Progenitor cell of endocrine pancreas (in vitro differentiated cells): ENCODE measurements at regions not wholly inside any gene's neighbourhood (a gene's known extent, or its start where the extent isn't known, plus 50 kb on each side); places are given as distances from the start of the nearest gene placed in this dataset.
"Not testable (repeated sequence)": the region's sequence is repeated elsewhere in the genome, so short reads cannot be mapped to it uniquely, and the experiment has no call there.

ENCODE experiments used
- DNase-seq: peaks from one replicate; pipeline ENCODE4 v3.0.0; 2021; ENCODE audit warnings: low spot score; ENCODE audit not compliant: unreplicated experiment
- H3K27ac Mint-ChIP-seq: 2 replicates; pipeline ENCODE4 v1.8.0; 2021; ENCODE audit warnings: mild to moderate bottlenecking, moderate library complexity, mixed read lengths
- H3K27me3 Mint-ChIP-seq: 2 replicates; pipeline ENCODE4 v1.8.0; 2021; ENCODE audit warnings: mixed read lengths
- H3K36me3 Mint-ChIP-seq: 2 replicates; pipeline ENCODE4 v1.8.0; 2022; ENCODE audit warnings: mixed read lengths; ENCODE audit not compliant: insufficient read depth
- H3K4me1 Mint-ChIP-seq: 2 replicates; pipeline ENCODE4 v1.8.0; 2021; ENCODE audit warnings: low read depth, mixed read lengths
- H3K4me3 Mint-ChIP-seq: 2 replicates; pipeline ENCODE4 v1.8.0; 2021; ENCODE audit warnings: low read depth, mild to moderate bottlenecking, moderate library complexity, mixed read lengths
- H3K9me3 Mint-ChIP-seq: 2 replicates; pipeline ENCODE4 v1.8.0; 2021; ENCODE audit warnings: low read depth, mixed read lengths
- TF ChIP-seq, protein P1 (sequence below): fragments of 200-600 bp; sonication (generic); IDR thresholded peaks from one replicate; pipeline ENCODE4 v1.5.0; 2021; ENCODE audit warnings: antibody characterized with exemption, mild to moderate bottlenecking; ENCODE audit not compliant: unreplicated experiment

DNA sequence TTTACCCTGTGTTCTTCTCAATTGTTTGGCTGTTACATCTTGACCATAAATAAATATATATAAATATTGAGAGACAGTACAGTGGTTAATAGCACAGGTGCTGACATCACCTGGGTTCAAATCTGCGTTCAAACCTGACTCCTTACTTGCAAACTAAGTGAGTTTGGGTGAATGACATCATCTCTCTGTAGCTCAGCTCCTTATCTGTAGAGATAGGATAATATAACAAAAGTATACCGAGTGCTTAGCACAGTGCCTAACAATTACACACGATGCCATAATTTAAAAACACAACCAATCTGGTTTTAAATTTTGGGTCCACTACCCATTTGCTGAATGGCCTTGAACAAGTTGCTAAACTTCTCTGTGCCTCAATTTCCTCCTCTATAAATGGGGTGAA is 86.6 kb downstream of the RRAGC start:
- Mint-ChIP-seq H3K27ac (no peak overlapping the region), H3K4me1 (no peaks in the 10 kb centered on the region), H3K27me3 (peaks cover 26% of the 10 kb centered on the region), H3K4me3 (no peak overlapping the region), H3K9me3 (no peaks in the 10 kb centered on the region), H3K36me3 (no peaks in the 10 kb centered on the region)
- DNase-seq: no peak
- TF ChIP-seq, protein P1, sequence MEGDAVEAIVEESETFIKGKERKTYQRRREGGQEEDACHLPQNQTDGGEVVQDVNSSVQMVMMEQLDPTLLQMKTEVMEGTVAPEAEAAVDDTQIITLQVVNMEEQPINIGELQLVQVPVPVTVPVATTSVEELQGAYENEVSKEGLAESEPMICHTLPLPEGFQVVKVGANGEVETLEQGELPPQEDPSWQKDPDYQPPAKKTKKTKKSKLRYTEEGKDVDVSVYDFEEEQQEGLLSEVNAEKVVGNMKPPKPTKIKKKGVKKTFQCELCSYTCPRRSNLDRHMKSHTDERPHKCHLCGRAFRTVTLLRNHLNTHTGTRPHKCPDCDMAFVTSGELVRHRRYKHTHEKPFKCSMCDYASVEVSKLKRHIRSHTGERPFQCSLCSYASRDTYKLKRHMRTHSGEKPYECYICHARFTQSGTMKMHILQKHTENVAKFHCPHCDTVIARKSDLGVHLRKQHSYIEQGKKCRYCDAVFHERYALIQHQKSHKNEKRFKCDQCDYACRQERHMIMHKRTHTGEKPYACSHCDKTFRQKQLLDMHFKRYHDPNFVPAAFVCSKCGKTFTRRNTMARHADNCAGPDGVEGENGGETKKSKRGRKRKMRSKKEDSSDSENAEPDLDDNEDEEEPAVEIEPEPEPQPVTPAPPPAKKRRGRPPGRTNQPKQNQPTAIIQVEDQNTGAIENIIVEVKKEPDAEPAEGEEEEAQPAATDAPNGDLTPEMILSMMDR: no peak

DNA sequence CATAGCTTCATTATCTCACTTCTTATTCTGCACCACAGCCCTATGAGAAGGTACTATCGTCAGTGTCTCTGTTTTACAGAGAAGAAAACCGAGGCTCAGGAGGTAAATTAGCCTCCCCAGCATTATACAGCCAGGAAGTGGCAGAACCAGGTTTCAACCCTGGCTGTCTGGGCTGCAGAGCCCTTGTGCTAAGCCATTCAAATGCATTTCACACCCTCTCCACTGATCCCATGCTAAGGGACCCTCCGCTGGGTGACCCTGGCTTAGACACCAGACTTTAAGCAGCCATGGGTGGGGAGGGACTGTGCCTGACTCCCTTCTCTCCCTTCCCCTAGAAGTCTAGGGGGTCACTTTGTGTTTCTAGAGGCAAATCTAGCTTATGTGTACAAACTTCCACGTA is 87.5 kb downstream of the RRAGC start:
- TF ChIP-seq, protein P1: no peak
- Mint-ChIP-seq H3K4me1 (no peaks in the 10 kb centered on the region), H3K27me3 (peaks cover 21% of the 10 kb centered on the region)

DNA sequence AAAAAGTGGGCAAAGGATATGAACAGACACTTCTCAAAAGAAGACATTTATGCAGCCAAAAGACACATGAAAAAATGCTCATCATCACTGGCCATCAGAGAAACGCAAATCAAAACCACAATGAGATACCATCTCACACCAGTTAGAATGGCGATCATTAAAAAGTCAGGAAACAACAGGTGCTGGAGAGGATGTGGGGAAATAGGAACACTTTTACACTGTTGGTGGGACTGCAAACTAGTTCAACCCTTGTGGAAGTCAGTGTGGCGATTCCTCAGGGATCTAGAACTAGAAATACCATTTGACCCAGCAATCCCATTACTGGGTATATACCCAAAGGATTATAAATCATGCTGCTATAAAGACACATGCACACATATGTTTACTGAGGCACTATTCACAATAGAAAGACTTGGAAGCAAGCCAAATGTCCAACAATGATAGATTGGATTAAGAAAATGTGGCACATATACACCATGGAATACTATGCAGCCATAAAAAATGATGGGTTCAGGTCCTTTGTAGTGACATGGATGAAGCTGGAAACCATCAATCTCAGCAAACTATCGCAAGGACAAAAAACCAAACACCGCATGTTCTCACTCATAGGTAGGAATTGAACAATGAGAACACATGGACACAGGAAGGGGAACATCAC is 88.9 kb downstream of the RRAGC start:
- not testable (repeated sequence) for H3K27ac Mint-ChIP-seq, H3K9me3 Mint-ChIP-seq, DNase-seq, H3K4me1 Mint-ChIP-seq, H3K4me3 Mint-ChIP-seq, H3K36me3 Mint-ChIP-seq
- H3K27me3 Mint-ChIP-seq: peaks cover 21% of the 10 kb centered on the region

More for the DNA sequence above, 87.5 kb downstream of the RRAGC start:
- H3K9me3 Mint-ChIP-seq: no peaks in the 10 kb centered on the region
- DNase-seq: no peak
- H3K4me3 Mint-ChIP-seq: no peak overlapping the region
- no peaks in the 10 kb centered on the region for H3K36me3 Mint-ChIP-seq
- H3K27ac Mint-ChIP-seq: no peak overlapping the region

DNA sequence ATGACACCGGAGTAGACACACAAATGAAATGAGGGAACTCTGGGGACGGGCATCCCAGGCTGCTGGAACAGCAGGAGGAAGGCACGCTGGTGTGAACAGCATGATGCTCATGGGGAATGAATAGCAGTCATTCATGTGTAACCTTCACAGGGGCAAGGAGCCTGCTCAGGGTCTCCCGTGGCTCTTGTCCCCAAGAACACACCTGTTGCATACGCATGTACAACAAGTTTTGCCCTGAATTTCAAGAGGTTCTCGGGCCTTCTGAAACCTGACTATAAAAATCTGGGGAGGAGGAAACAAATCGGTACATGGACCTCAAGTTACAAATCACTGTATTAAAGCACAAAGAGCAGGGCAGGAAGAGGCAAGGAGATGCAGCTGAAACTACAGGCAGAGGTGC is 93.4 kb downstream of the RRAGC start:
- no peak overlapping the region for H3K27ac Mint-ChIP-seq
- peaks cover 13% of the 10 kb centered on the region for H3K27me3 Mint-ChIP-seq
- DNase-seq: no peak

DNA sequence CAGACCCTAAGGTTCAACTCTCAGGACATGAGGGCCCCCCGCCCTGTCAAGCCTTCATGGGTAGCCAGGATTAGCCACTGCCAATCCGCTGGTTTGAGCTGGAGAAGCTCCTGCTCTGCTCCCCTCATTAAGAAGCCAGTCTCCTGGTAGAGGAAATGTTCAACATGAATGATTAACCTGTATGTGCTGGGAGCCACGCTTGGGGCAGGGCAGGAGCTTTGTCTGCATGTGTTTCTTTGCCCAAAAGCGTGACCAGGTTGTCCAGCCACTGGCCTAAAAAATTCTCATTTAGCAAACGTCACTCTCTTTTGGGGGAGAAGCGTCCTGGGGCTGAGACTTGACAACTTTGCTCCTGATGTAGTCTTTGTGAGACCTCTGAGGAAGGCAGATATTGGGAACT is 96.5 kb downstream of the RRAGC start:
- DNase-seq: no peak
- Mint-ChIP-seq H3K27ac (no peak overlapping the region), H3K27me3 (peaks cover 17% of the 10 kb centered on the region), H3K9me3 (no peaks in the 10 kb centered on the region), H3K4me3 (no peak overlapping the region), H3K4me1 (peaks cover 1% of the 10 kb centered on the region), H3K36me3 (no peaks in the 10 kb centered on the region)
- TF ChIP-seq, protein P1: no peak

More for the DNA sequence above, 93.4 kb downstream of the RRAGC start:
- H3K9me3 Mint-ChIP-seq: no peaks in the 10 kb centered on the region
- no peaks in the 10 kb centered on the region for H3K36me3 Mint-ChIP-seq
- no peak overlapping the region for H3K4me3 Mint-ChIP-seq
- peaks cover 1% of the 10 kb centered on the region for H3K4me1 Mint-ChIP-seq
- TF ChIP-seq, protein P1: no peak

DNA sequence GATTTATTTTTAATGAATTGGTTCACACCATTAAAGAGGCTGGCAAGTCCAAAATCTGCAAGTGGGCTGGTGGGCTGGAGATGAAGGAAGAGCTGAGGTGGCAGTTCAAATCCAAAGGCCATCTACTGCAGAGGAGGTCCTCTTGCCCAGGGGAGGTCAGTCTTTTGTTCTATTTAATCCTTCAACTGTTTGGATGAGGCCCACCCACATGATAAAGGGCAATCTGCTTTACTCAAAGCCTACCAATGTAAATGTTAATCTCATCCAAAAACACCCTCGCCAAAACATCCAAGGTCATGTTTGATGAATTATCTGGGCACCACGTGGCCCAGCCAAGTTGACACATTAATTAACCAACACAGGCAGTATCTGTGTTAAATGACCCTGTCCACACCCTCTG is 99.0 kb downstream of the RRAGC start:
- Mint-ChIP-seq H3K27ac (no peak overlapping the region), H3K4me3 (no peak overlapping the region), H3K9me3 (no peaks in the 10 kb centered on the region), H3K36me3 (no peaks in the 10 kb centered on the region), H3K27me3 (peaks cover 18% of the 10 kb centered on the region), H3K4me1 (peaks cover 1% of the 10 kb centered on the region)
- TF ChIP-seq, protein P1: no peak
- no peak for DNase-seq
